GM12892 (cell line): ENCODE measurements at regions not wholly inside any gene's neighbourhood (a gene's known extent, or its start where the extent isn't known, plus 50 kb on each side); places are given as distances from the start of the nearest gene placed in this dataset.

ENCODE experiments used
- POLR2A ChIP-seq: IDR thresholded peaks from 2 replicates; pipeline ENCODE4 v1.6.1; 2011; ENCODE audit warnings: low read depth, low read length, control low read depth
- POLR2AphosphoS5 ChIP-seq: IDR thresholded peaks from 2 replicates; pipeline ENCODE4 v1.6.1; 2011; ENCODE audit warnings: low read depth, low read length, control low read depth

- no peak for TF ChIP-seq POLR2AphosphoS5
- no peak for TF ChIP-seq POLR2A
These were observed 112.4 kb downstream of the CYRIA start for GRCh38 chr2:16553226-16553625.
